ENCODE measurements at regions not wholly inside any gene's neighbourhood (a gene's known extent, or its start where the extent isn't known, plus 50 kb on each side); places are given as distances from the start of the nearest gene placed in this dataset.
"Not testable (repeated sequence)": the region's sequence is repeated elsewhere in the genome, so short reads cannot be mapped to it uniquely, and the experiment has no call there.

DNA sequence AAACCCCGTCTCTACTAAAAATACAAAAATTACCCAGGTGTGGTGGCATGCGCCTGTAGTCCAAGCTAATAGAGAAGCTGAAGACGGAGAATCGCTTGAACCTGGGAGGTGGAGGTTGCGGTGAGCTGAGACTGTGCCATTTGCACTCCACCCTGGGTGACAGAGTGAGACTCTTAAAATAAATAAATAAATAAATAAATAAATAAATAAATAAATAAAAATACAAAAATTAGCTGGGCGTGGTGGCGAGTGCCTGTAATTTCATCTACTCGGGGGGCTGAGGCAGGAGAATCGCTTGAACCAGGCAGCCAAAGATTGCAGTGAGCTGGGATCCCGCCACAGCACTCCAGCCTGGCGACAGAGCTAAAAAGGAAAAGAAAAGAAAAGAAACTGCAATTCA, 239.8 kb downstream of the ALG10 start:
- TF ChIP-seq, protein P1, sequence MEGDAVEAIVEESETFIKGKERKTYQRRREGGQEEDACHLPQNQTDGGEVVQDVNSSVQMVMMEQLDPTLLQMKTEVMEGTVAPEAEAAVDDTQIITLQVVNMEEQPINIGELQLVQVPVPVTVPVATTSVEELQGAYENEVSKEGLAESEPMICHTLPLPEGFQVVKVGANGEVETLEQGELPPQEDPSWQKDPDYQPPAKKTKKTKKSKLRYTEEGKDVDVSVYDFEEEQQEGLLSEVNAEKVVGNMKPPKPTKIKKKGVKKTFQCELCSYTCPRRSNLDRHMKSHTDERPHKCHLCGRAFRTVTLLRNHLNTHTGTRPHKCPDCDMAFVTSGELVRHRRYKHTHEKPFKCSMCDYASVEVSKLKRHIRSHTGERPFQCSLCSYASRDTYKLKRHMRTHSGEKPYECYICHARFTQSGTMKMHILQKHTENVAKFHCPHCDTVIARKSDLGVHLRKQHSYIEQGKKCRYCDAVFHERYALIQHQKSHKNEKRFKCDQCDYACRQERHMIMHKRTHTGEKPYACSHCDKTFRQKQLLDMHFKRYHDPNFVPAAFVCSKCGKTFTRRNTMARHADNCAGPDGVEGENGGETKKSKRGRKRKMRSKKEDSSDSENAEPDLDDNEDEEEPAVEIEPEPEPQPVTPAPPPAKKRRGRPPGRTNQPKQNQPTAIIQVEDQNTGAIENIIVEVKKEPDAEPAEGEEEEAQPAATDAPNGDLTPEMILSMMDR (conservative IDR thresholded peaks at IDR 0.05; ENCODE audit: low read length): not testable (repeated sequence)
- not testable (repeated sequence) for TF ChIP-seq EZH2phosphoT487 (IDR thresholded peaks at IDR 0.05; ENCODE audit: borderline replicate concordance)

Data from Loucy (cell line).